Epithelial cell of proximal tubule (primary cell): ENCODE measurements at regions not wholly inside any gene's neighbourhood (a gene's known extent, or its start where the extent isn't known, plus 50 kb on each side); places are given as distances from the start of the nearest gene placed in this dataset.
"Not testable (repeated sequence)": the region's sequence is repeated elsewhere in the genome, so short reads cannot be mapped to it uniquely, and the experiment has no call there.

Experiments used
- DNase-seq: peaks from one replicate; pipeline ENCODE4 v3.0.0-alpha.2; 2011; ENCODE audit warnings: low read depth
- H3K4me3 ChIP-seq: 2 replicates; pipeline ENCODE4 v1.5.1; 2011; ENCODE audit warnings: low read depth, mild to moderate bottlenecking, low read length
- CTCF ChIP-seq: conservative IDR thresholded peaks from 2 replicates; pipeline ENCODE4 v1.5.1; 2012; ENCODE audit warnings: low read depth, mild to moderate bottlenecking, low read length

GRCh38 chr1:229726061-229726460, 100.0 kb downstream of the URB2 start:
- no peak for TF ChIP-seq CTCF
- H3K4me3 ChIP-seq, result no peak overlapping the region
- DNase-seq, result no peak

- TF ChIP-seq CTCF, result no peak
- no peak overlapping the region for H3K4me3 ChIP-seq
- no peak for DNase-seq
These were observed 103.9 kb downstream of the URB2 start for GRCh38 chr1:229729916-229730315.

- no peak for DNase-seq
- no peak overlapping the region for H3K4me3 ChIP-seq
- no peak for TF ChIP-seq CTCF
These were observed 104.5 kb downstream of the URB2 start for GRCh38 chr1:229730573-229730972.

DNA sequence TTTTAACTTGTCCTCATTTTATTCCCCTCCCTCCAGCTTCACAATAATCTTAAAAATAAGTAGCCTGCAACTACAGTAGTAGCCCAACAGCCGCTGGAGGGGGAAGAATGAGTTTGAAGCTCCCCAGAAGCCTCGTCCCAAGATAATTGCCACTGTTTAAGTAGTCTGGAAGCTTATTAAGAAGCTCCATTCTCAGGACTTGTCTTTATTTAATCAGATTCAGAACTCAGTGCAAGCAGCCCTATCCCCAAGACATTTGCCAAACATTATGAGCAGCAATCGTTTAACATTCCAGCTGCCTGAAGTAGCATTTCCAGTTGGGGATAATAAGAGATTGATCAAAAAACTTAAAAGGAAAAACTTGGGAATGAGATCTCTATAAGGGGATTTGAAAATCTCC, 106.0 kb downstream of the URB2 start:
- DNase-seq, result no peak
- TF ChIP-seq CTCF, result no peak
- no peak overlapping the region for H3K4me3 ChIP-seq

DNA sequence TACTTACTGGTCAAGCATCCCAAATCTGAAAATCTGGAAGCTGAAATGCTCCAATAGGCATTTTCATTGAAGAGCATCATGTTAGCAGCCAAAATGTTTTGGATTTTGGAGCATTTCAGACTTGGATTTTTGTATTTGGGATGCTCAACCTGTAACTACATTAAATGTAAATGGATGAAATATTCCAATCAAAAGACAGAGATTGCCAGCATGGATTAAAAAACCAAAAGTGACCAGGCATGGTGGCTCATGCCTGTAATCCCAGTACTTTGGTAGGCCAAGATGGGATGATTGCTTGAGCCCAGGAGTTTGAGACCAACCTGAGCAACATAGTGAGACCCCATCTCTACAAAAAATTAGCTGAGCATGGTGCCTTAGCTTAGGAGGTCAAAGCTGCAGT, 110.3 kb downstream of the URB2 start:
- no peak overlapping the region for H3K4me3 ChIP-seq
- TF ChIP-seq CTCF, result no peak
- no peak for DNase-seq

GRCh38 chr1:229742614-229743013, 116.6 kb downstream of the URB2 start:
- not testable (repeated sequence) for H3K4me3 ChIP-seq, DNase-seq

- no peak for TF ChIP-seq CTCF
- DNase-seq, result no peak
- no peak overlapping the region for H3K4me3 ChIP-seq
These were observed 123.9 kb downstream of the URB2 start for GRCh38 chr1:229749992-229750391.

GRCh38 chr1:229751610-229752009, 125.6 kb downstream of the URB2 start:
- no peak overlapping the region for H3K4me3 ChIP-seq
- no peak for DNase-seq
- no peak for TF ChIP-seq CTCF
